Aorta (tissue), 5 donors: ENCODE measurements at regions not wholly inside any gene's neighbourhood (a gene's known extent, or its start where the extent isn't known, plus 50 kb on each side); places are given as distances from the start of the nearest gene placed in this dataset.

Experiments
- ATAC-seq: fragments of 200-7000 bp; cut with Tn5 transposase; one replicate; pipeline ENCODE4 v1.9.1; 2022; ENCODE audit warnings: moderate library complexity; ENCODE audit not compliant: low FRiP score
- DNase-seq, 2 donors: peaks; one replicate each; pipeline ENCODE4 v3.0.0-alpha.2; 2020
- H3K27ac ChIP-seq, 2 donors: one replicate each; pipeline ENCODE4 v1.5.1; 2013; ENCODE audit warnings: low read length in 2 of 2, mild to moderate bottlenecking in 2 of 2, moderate library complexity in 2 of 2, control low read depth in 1 of 2, inconsistent platforms in 1 of 2, low read depth in 1 of 2
- H3K27me3 ChIP-seq, 2 donors: one replicate each; pipeline ENCODE4 v1.6.1; 2013; ENCODE audit warnings: control low read depth in 1 of 2, low read length in 1 of 2, mild to moderate bottlenecking in 1 of 2, moderate library complexity in 1 of 2; ENCODE audit not compliant: insufficient read depth in 2 of 2, control insufficient read depth in 1 of 2
- H3K36me3 ChIP-seq, 2 donors: one replicate each; pipeline ENCODE4 v1.6.1; 2013; ENCODE audit warnings: control low read depth in 1 of 2, low read length in 1 of 2, mild to moderate bottlenecking in 1 of 2; ENCODE audit not compliant: insufficient read depth in 2 of 2, control insufficient read depth in 1 of 2
- H3K4me1 ChIP-seq, 2 donors: one replicate each; pipeline ENCODE4 v1.6.1; 2013; ENCODE audit warnings: low read length in 2 of 2, control low read depth in 1 of 2, mild to moderate bottlenecking in 1 of 2, moderate library complexity in 1 of 2; ENCODE audit not compliant: insufficient read depth in 2 of 2, control insufficient read depth in 1 of 2
- H3K4me3 ChIP-seq, 2 donors: one replicate each; pipeline ENCODE4 v1.5.1; 2013; ENCODE audit warnings: low read length in 2 of 2, control low read depth in 1 of 2, mild to moderate bottlenecking in 1 of 2
- H3K9me3 ChIP-seq: one replicate; pipeline ENCODE4 v1.6.1; 2013; ENCODE audit warnings: mild to moderate bottlenecking, low read length; ENCODE audit not compliant: control insufficient read depth
- WGBS, 2 donors: extraction: QIAGEN DNeasy Blood & Tissue Kit; methylation state at CpG; one replicate each; pipeline ENCODE4 v1.1.7; 2013; 5-methylcytosine and 5-hydroxymethylcytosine counted together
- intact Hi-C, 2 donors: fragments of 100-400 bp; cut with DNase I; formaldehyde crosslinking; loops; one replicate each; pipeline versions ENCODE4 v1.14.2 to v1.15.0; 2022
- microRNA-seq, 2 donors: library from miRNA; unstranded; fragments of <30 nt; microRNA quantifications; one replicate each; pipeline ENCODE4 v1.2.0, GENCODE V29; 2020
- donor health status: healthy with polysubstance abuse.
- donor health status: Bipolar disorder and iron deficiency.
- donor health status: DM: no; HTN: no; CAD: no.
- donor health status: DM: no; HTN: no; CAD: no.
- donor health status: DM: yes; HTN: yes; CAD: no.

- peak in 1 of 2 donors; percentile 49 for DNase-seq
- H3K9me3 ChIP-seq: no peaks in the 10 kb centered on the region
- intact Hi-C loops: no loop called here
- H3K4me3 ChIP-seq: no peak overlapping the region
- ATAC-seq: no peak
- peaks cover 9 to 13% of the 10 kb centered on the region in 2 donors for H3K36me3 ChIP-seq
- 20 to 25% methylated on average over 2 of the region's 2 CpGs for WGBS, 2 donors
- no peaks in the 10 kb centered on the region for H3K27me3 ChIP-seq
- peak overlapping the region in 1 of 2 donors; percentile 38 for H3K27ac ChIP-seq
- H3K4me1 ChIP-seq: no peaks in the 10 kb centered on the region
Observed at GRCh38 chr3:124664804-124665203, 65.4 kb upstream of the UMPS start.

DNA sequence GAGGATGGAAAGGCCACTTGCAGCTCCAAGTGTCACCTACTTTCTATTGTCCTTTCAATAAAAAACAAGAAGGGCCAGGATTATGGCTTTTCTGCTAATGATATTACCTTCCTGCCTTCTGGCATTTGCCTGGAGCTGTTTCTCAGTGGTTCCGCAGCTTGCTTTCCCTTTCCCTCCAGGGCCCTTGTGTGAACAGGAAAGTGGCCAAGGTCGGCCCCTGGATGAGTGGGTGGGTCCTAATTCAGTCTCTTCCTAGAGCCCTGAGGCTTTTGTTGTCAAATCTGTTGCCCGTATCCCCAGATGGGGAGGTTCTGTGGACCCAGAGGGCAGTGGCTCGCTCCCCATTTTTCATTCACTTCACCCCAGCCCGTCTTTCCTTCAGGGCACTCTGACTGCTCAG, 64.2 kb upstream of the UMPS start:
- H3K36me3 ChIP-seq: peaks cover 12 to 13% of the 10 kb centered on the region in 2 donors
- H3K27ac ChIP-seq: no peak overlapping the region
- no peaks in the 10 kb centered on the region for H3K9me3 ChIP-seq
- WGBS, 2 donors: 63 to 76% methylated on average over 5 of the region's 5 CpGs
- intact Hi-C loops: no loop called here
- ATAC-seq: no peak
- no peaks in the 10 kb centered on the region for H3K27me3 ChIP-seq
- DNase-seq: no peak
- no peak overlapping the region for H3K4me3 ChIP-seq
- no peaks in the 10 kb centered on the region for H3K4me1 ChIP-seq

GRCh38 chr3:124669470-124669869, 60.8 kb upstream of the UMPS start:
- ATAC-seq (no peak), DNase-seq (no peak)
- Histone ChIP-seq H3K4me3 (no peak overlapping the region), H3K27ac (no peak overlapping the region), H3K36me3 (peaks cover 12 to 13% of the 10 kb centered on the region in 2 donors), H3K4me1 (no peaks in the 10 kb centered on the region), H3K27me3 (no peaks in the 10 kb centered on the region), H3K9me3 (no peaks in the 10 kb centered on the region)
- 33 to 37% methylated on average over 3 of the region's 3 CpGs for WGBS, 2 donors
- intact Hi-C loops: no loop called here

GRCh38 chr3:124671106-124671505, 59.1 kb upstream of the UMPS start:
- ATAC-seq: no peak

GRCh38 chr3:124674336-124674735, 55.9 kb upstream of the UMPS start:
- ATAC-seq (no peak), DNase-seq (no peak)
- H3K4me1 ChIP-seq: no peaks in the 10 kb centered on the region
- H3K27ac ChIP-seq: no peak overlapping the region
- 85% methylated on average over 13 of the region's 13 CpGs for WGBS, 2 donors
- no peaks in the 10 kb centered on the region for H3K9me3 ChIP-seq
- intact Hi-C loops: loop anchor here in 1 of 2 donors (5.0 kb wide), 1 partner anchor 102 kb away; no protein-coding TSS in a partner anchor
- H3K27me3 ChIP-seq: no peaks in the 10 kb centered on the region
- H3K4me3 ChIP-seq: no peak overlapping the region
- H3K36me3 ChIP-seq: peaks cover 9 to 12% of the 10 kb centered on the region in 2 donors

More at GRCh38 chr3:124671106-124671505, 59.1 kb upstream of the UMPS start:
- H3K27ac ChIP-seq: no peak overlapping the region
- intact Hi-C loops: loop anchor here in 1 of 2 donors (5.0 kb wide), 1 partner anchor 99 kb away; no protein-coding TSS in a partner anchor
- DNase-seq: no peak
- no peaks in the 10 kb centered on the region for H3K27me3 ChIP-seq
- no peaks in the 10 kb centered on the region for H3K9me3 ChIP-seq
- no peak overlapping the region for H3K4me3 ChIP-seq
- no peaks in the 10 kb centered on the region for H3K4me1 ChIP-seq
- WGBS, 2 donors: 89 to 90% methylated on average over 5 of the region's 5 CpGs
- H3K36me3 ChIP-seq: peaks cover 13 to 14% of the 10 kb centered on the region in 2 donors

- Histone ChIP-seq H3K36me3 (peaks cover 6 to 12% of the 10 kb centered on the region in 2 donors), H3K27ac (no peak overlapping the region), H3K4me3 (no peak overlapping the region), H3K4me1 (no peaks in the 10 kb centered on the region), H3K9me3 (no peaks in the 10 kb centered on the region), H3K27me3 (no peaks in the 10 kb centered on the region)
- no peak for ATAC-seq
- DNase-seq: peak in 1 of 2 donors; percentile 68
- intact Hi-C loops: no loop called here
- 67 to 68% methylated on average over 3 of the region's 3 CpGs for WGBS, 2 donors
Observed at GRCh38 chr3:124676236-124676635, 54.0 kb upstream of the UMPS start.

GRCh38 chr3:124679048-124679638, 51.1 kb upstream of the UMPS start:
- intact Hi-C loops: no loop called here
- Histone ChIP-seq H3K9me3 (no peaks in the 10 kb centered on the region), H3K4me3 (no peak overlapping the region), H3K36me3 (peaks cover 2 to 6% of the 10 kb centered on the region in 2 donors), H3K27ac (no peak overlapping the region), H3K27me3 (no peaks in the 10 kb centered on the region), H3K4me1 (no peaks in the 10 kb centered on the region)
- ATAC-seq (no peak), DNase-seq (no peak)
- 76 to 91% methylated on average over 5 of the region's 5 CpGs for WGBS, 2 donors

Small RNA genes in the stretch of these regions (microRNA-seq; reads per million reads assigned to microRNA genes)
- gene MIR5002 (0.99 to 1.8 reads per million in 2 donors), gene MIR6083 (0 reads per million in 2 donors)
